ENCODE measurements at regions not wholly inside any gene's neighbourhood (a gene's known extent, or its start where the extent isn't known, plus 50 kb on each side); places are given as distances from the start of the nearest gene placed in this dataset.

- no peak for TF ChIP-seq POLR2AphosphoS5 (IDR thresholded peaks at IDR 0.05)
- TF ChIP-seq, protein P1, sequence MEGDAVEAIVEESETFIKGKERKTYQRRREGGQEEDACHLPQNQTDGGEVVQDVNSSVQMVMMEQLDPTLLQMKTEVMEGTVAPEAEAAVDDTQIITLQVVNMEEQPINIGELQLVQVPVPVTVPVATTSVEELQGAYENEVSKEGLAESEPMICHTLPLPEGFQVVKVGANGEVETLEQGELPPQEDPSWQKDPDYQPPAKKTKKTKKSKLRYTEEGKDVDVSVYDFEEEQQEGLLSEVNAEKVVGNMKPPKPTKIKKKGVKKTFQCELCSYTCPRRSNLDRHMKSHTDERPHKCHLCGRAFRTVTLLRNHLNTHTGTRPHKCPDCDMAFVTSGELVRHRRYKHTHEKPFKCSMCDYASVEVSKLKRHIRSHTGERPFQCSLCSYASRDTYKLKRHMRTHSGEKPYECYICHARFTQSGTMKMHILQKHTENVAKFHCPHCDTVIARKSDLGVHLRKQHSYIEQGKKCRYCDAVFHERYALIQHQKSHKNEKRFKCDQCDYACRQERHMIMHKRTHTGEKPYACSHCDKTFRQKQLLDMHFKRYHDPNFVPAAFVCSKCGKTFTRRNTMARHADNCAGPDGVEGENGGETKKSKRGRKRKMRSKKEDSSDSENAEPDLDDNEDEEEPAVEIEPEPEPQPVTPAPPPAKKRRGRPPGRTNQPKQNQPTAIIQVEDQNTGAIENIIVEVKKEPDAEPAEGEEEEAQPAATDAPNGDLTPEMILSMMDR (IDR thresholded peaks at IDR 0.05): no peak
Observed at GRCh38 chrX:11836284-11836683, 78.2 kb downstream of the MSL3 start.

All from sigmoid colon (tissue), 4 donors.